HEK293 (cell line): ENCODE measurements at regions not wholly inside any gene's neighbourhood (a gene's known extent, or its start where the extent isn't known, plus 50 kb on each side); places are given as distances from the start of the nearest gene placed in this dataset.

Experiments
- GLI4 ChIP-seq: fragments of 450-650 bp; formaldehyde crosslinking; IDR thresholded peaks from 2 replicates; pipeline ENCODE4 v1.5.1; 2016; ENCODE audit warnings: missing biosample characterization, missing genetic modification characterization
- ZNF155 ChIP-seq: fragments of 450-650 bp; formaldehyde crosslinking; IDR thresholded peaks from 2 replicates; pipeline ENCODE4 v1.5.1; 2016; ENCODE audit warnings: missing biosample characterization, missing genetic modification characterization
- ZNF274 ChIP-seq, 2 experiments: fragments of 200-500 bp in 1 of 2; fragments of 450-650 bp in 1 of 2; sonication (Bioruptor generic) in 1 of 2; formaldehyde crosslinking in 1 of 2; IDR thresholded peaks; 2 replicates each; pipeline versions ENCODE4 v1.5.1 to v1.6.1; 2014 to 2016; ENCODE audit warnings: borderline replicate concordance in 1 of 2, inconsistent platforms in 1 of 2, low read length in 1 of 2, missing biosample characterization in 1 of 2, missing genetic modification characterization in 1 of 2
- ZNF558 ChIP-seq: fragments of 450-650 bp; formaldehyde crosslinking; IDR thresholded peaks from 2 replicates; pipeline ENCODE4 v1.5.1; 2016; ENCODE audit warnings: missing biosample characterization, missing genetic modification characterization
- TF ChIP-seq, protein P1 (sequence below): fragments of 450-650 bp; formaldehyde crosslinking; IDR thresholded peaks from 2 replicates; pipeline ENCODE4 v1.5.1; 2016; ENCODE audit warnings: missing biosample characterization, missing genetic modification characterization
- TF ChIP-seq, protein P2 (sequence below): fragments of 450-650 bp; formaldehyde crosslinking; IDR thresholded peaks from 2 replicates; pipeline ENCODE4 v1.5.1; 2016; ENCODE audit warnings: missing biosample characterization, missing genetic modification characterization, borderline replicate concordance

DNA sequence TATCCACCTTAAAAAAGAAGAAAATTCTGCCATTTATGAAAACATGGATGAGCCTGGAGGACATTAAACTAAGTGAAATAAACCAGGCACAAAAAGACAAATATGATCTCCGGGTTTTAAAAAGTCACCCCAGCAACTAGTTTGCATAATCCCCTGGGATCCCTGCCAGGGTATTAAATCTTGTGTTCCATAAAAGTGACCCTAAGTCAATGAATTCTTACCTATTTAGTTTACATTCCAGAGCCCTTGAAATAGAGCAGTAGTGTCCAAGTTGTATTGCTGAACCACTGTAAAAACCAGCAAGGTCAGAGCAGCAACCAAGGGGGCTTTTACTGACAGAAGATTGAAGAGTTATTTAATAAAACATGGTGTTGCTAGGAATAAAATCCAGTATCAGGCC lies 716.8 kb upstream of the BCHE start:
- TF ChIP-seq, protein P1, sequence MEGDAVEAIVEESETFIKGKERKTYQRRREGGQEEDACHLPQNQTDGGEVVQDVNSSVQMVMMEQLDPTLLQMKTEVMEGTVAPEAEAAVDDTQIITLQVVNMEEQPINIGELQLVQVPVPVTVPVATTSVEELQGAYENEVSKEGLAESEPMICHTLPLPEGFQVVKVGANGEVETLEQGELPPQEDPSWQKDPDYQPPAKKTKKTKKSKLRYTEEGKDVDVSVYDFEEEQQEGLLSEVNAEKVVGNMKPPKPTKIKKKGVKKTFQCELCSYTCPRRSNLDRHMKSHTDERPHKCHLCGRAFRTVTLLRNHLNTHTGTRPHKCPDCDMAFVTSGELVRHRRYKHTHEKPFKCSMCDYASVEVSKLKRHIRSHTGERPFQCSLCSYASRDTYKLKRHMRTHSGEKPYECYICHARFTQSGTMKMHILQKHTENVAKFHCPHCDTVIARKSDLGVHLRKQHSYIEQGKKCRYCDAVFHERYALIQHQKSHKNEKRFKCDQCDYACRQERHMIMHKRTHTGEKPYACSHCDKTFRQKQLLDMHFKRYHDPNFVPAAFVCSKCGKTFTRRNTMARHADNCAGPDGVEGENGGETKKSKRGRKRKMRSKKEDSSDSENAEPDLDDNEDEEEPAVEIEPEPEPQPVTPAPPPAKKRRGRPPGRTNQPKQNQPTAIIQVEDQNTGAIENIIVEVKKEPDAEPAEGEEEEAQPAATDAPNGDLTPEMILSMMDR: no peak
- no peak for TF ChIP-seq GLI4 (tag by site-specific recombination)
- no peak for TF ChIP-seq ZNF274 (IDR thresholded peaks at IDR 0.05; ENCODE audit: low read length)
- no peak for TF ChIP-seq ZNF274 (tag by site-specific recombination; IDR thresholded peaks at IDR 0.05; ENCODE audit: borderline replicate concordance)
- TF ChIP-seq, protein P2, sequence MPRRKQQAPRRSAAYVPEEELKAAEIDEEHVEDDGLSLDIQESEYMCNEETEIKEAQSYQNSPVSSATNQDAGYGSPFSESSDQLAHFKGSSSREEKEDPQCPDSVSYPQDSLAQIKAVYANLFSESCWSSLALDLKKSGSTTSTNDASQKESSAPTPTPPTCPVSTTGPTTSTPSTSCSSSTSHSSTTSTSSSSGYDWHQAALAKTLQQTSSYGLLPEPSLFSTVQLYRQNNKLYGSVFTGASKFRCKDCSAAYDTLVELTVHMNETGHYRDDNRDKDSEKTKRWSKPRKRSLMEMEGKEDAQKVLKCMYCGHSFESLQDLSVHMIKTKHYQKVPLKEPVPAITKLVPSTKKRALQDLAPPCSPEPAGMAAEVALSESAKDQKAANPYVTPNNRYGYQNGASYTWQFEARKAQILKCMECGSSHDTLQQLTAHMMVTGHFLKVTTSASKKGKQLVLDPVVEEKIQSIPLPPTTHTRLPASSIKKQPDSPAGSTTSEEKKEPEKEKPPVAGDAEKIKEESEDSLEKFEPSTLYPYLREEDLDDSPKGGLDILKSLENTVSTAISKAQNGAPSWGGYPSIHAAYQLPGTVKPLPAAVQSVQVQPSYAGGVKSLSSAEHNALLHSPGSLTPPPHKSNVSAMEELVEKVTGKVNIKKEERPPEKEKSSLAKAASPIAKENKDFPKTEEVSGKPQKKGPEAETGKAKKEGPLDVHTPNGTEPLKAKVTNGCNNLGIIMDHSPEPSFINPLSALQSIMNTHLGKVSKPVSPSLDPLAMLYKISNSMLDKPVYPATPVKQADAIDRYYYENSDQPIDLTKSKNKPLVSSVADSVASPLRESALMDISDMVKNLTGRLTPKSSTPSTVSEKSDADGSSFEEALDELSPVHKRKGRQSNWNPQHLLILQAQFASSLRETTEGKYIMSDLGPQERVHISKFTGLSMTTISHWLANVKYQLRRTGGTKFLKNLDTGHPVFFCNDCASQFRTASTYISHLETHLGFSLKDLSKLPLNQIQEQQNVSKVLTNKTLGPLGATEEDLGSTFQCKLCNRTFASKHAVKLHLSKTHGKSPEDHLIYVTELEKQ (tag by site-specific recombination): no peak
- no peak for TF ChIP-seq ZNF558 (tag by site-specific recombination)
- TF ChIP-seq ZNF155: no peak
